SK-N-SH treated with all-trans-retinoic acid at 6 μM for 48 hours (cell line): ENCODE measurements at regions not wholly inside any gene's neighbourhood (a gene's known extent, or its start where the extent isn't known, plus 50 kb on each side); places are given as distances from the start of the nearest gene placed in this dataset.

Experiments
- ATAC-seq: fragments of 200-7000 bp; cut with Tn5 transposase; 3 replicates; pipeline ENCODE4 v1.9.1; 2020; ENCODE audit warnings: mild to moderate bottlenecking, moderate library complexity
- ARNTL ChIP-seq: fragments of 450-650 bp; formaldehyde crosslinking; IDR thresholded peaks from 2 replicates; pipeline ENCODE4 v1.5.0; 2020; ENCODE audit warnings: low read depth, mild to moderate bottlenecking, moderate library complexity, borderline replicate concordance
- BACH2 ChIP-seq: fragments of 250-450 bp; sonication (Bioruptor Pico); IDR thresholded peaks from 2 replicates; pipeline ENCODE4 v1.9.0; 2021; ENCODE audit warnings: mild to moderate bottlenecking, borderline replicate concordance
- CREB5 ChIP-seq: fragments of 250-450 bp; sonication (Bioruptor Pico); IDR thresholded peaks from 2 replicates; pipeline ENCODE4 v1.5.1; 2020; ENCODE audit warnings: low read depth, mild to moderate bottlenecking, moderate library complexity
- CSDC2 ChIP-seq: fragments of 250-450 bp; sonication (Bioruptor Pico); IDR thresholded peaks from 2 replicates; pipeline ENCODE4 v1.5.0; 2020; ENCODE audit warnings: mild to moderate bottlenecking, moderate library complexity
- CSRNP3 ChIP-seq: fragments of 250-450 bp; sonication (Bioruptor Pico); IDR thresholded peaks from 2 replicates; pipeline ENCODE4 v1.5.1; 2021; ENCODE audit warnings: mild to moderate bottlenecking, moderate library complexity
- ESRRG ChIP-seq: fragments of 250-450 bp; sonication (Bioruptor Pico); IDR thresholded peaks from 2 replicates; pipeline ENCODE4 v1.6.1; 2021; ENCODE audit warnings: mild to moderate bottlenecking
- ISL1 ChIP-seq: fragments of 250-450 bp; sonication (Bioruptor Pico); IDR thresholded peaks from 2 replicates; pipeline ENCODE4 v2.1.2; 2022; ENCODE audit warnings: mild to moderate bottlenecking, moderate library complexity
- OSR1 ChIP-seq: fragments of 250-450 bp; sonication (Bioruptor Pico); IDR thresholded peaks from 2 replicates; pipeline ENCODE4 v1.8.0; 2022; ENCODE audit warnings: moderate library complexity, mild to moderate bottlenecking, inconsistent platforms
- PATZ1 ChIP-seq: fragments of 250-450 bp; sonication (Bioruptor Pico); IDR thresholded peaks from 2 replicates; pipeline ENCODE4 v1.8.0; 2020; ENCODE audit warnings: mild to moderate bottlenecking, moderate library complexity, borderline replicate concordance
- POU6F1 ChIP-seq: fragments of 250-450 bp; sonication (Bioruptor Pico); IDR thresholded peaks from 2 replicates; pipeline ENCODE4 v1.8.0; 2021; ENCODE audit warnings: low read depth, mild to moderate bottlenecking, moderate library complexity, borderline replicate concordance
- SNAI2 ChIP-seq: fragments of 250-450 bp; sonication (Bioruptor Pico); IDR thresholded peaks from 2 replicates; pipeline ENCODE4 v1.5.0; 2020; ENCODE audit warnings: mild to moderate bottlenecking, moderate library complexity
- TCF4 ChIP-seq: fragments of 250-450 bp; sonication (Bioruptor Pico); IDR thresholded peaks from 2 replicates; pipeline ENCODE4 v1.8.0; 2021; ENCODE audit warnings: mild to moderate bottlenecking, moderate library complexity, borderline replicate concordance
- TOX ChIP-seq: fragments of 250-450 bp; sonication (Bioruptor Pico); IDR thresholded peaks from 2 replicates; pipeline ENCODE4 v1.8.0; 2021; ENCODE audit warnings: mild to moderate bottlenecking, moderate library complexity, borderline replicate concordance
- TSHZ2 ChIP-seq: fragments of 250-450 bp; sonication (Bioruptor Pico); IDR thresholded peaks from 2 replicates; pipeline ENCODE4 v1.5.0; 2020; ENCODE audit warnings: mild to moderate bottlenecking, moderate library complexity
- ZC3H10 ChIP-seq: fragments of 250-450 bp; sonication (Bioruptor Pico); IDR thresholded peaks from 2 replicates; pipeline ENCODE4 v1.5.1; 2021; ENCODE audit warnings: mild to moderate bottlenecking, moderate library complexity
- ZFP3 ChIP-seq: fragments of 250-450 bp; sonication (Bioruptor Pico); IDR thresholded peaks from 2 replicates; pipeline ENCODE4 v1.5.0; 2020; ENCODE audit warnings: mild to moderate bottlenecking, moderate library complexity
- ZFP30 ChIP-seq: fragments of 450-650 bp; formaldehyde crosslinking; IDR thresholded peaks from 2 replicates; pipeline ENCODE4 v1.5.0; 2022; ENCODE audit warnings: mild to moderate bottlenecking, moderate library complexity
- ZNF565 ChIP-seq: fragments of 450-650 bp; formaldehyde crosslinking; conservative IDR thresholded peaks from 2 replicates; pipeline ENCODE4 v1.5.0; 2020; ENCODE audit warnings: low read depth, mild to moderate bottlenecking, moderate library complexity
- ZNF70 ChIP-seq: fragments of 450-650 bp; formaldehyde crosslinking; IDR thresholded peaks from 2 replicates; pipeline ENCODE4 v1.5.0; 2020; ENCODE audit warnings: mild to moderate bottlenecking, moderate library complexity
- ZNF8 ChIP-seq: fragments of 450-650 bp; formaldehyde crosslinking; IDR thresholded peaks from 2 replicates; pipeline ENCODE4 v1.5.0; 2020; ENCODE audit warnings: mild to moderate bottlenecking, moderate library complexity

GRCh38 chr19:29324291-29324680 is 111.3 kb upstream of the UQCRFS1 start (continued):
- TF ChIP-seq PATZ1 (no peak), ZC3H10 (CRISPR knock-in tag) (no peak), ZFP30 (CRISPR knock-in tag) (no peak), TOX (CRISPR knock-in tag) (no peak), CREB5 (CRISPR knock-in tag) (no peak), CSDC2 (no peak), POU6F1 (no peak), ZNF565 (CRISPR knock-in tag) (no peak), ZNF8 (no peak)
- TF ChIP-seq, all 23 proteins: peak for 0

- ATAC-seq, result no peak
- TF ChIP-seq TSHZ2 (no peak), TOX (CRISPR knock-in tag) (no peak), ISL1 (CRISPR knock-in tag) (no peak), SNAI2 (CRISPR knock-in tag) (no peak), ZFP3 (CRISPR knock-in tag) (no peak), TCF4 (no peak), PATZ1 (no peak), ESRRG (no peak), ZNF8 (no peak), ZC3H10 (CRISPR knock-in tag) (no peak), ARNTL (CRISPR knock-in tag) (no peak), OSR1 (CRISPR knock-in tag) (no peak), ZNF70 (CRISPR knock-in tag) (no peak), BACH2 (CRISPR knock-in tag) (no peak), CSRNP3 (CRISPR knock-in tag) (no peak), ZFP30 (CRISPR knock-in tag) (no peak)
Observed at GRCh38 chr19:29324717-29325116, 111.8 kb upstream of the UQCRFS1 start.
